IMR-90 (cell line): ENCODE measurements at regions not wholly inside any gene's neighbourhood (a gene's known extent, or its start where the extent isn't known, plus 50 kb on each side); places are given as distances from the start of the nearest gene placed in this dataset.

Experiments used
- ATAC-seq: fragments of 200-7000 bp; cut with Tn5 transposase; 2 replicates; pipeline ENCODE4 v1.9.1; 2020; ENCODE audit warnings: low read depth, mild to moderate bottlenecking, moderate library complexity
- BruUV-seq: library from RNA; stranded (reverse); fragments of 400-500 nt; replicated peaks from 2 replicates; lab custom pipeline; 2021; lab: Mats Ljungman, UMichigan
- CTCF ChIA-PET: fragments of 300-600 bp; formaldehyde crosslinking; extraction: SDS; loops from one replicate; lab custom pipeline; 2021; ENCODE audit warnings: antibody characterized with exemption; lab: Yijun Ruan, JAX
- POLR2A ChIA-PET: fragments of 300-600 bp; sonication (Branson Sonifier 250); formaldehyde crosslinking; loops from one replicate; lab custom pipeline; 2022; ENCODE audit warnings: antibody characterized with exemption; ENCODE audit not compliant: unreplicated experiment; lab: Charles Lee
- DNase-seq: peaks from one replicate; pipeline ENCODE4 v3.0.0; 2013
- H2AFZ ChIP-seq: replicated peaks from 2 replicates; pipeline ENCODE3; 2013; ENCODE audit warnings: low read length, mild to moderate bottlenecking; ENCODE audit not compliant: poor library complexity
- H2AK5ac ChIP-seq: 2 replicates; pipeline ENCODE4 v1.6.1; 2013; ENCODE audit warnings: low read depth, low read length, inconsistent platforms
- H2AK9ac ChIP-seq: replicated peaks from 2 replicates; pipeline ENCODE3; 2013; ENCODE audit warnings: mild to moderate bottlenecking, low read depth, low read length, moderate library complexity; ENCODE audit not compliant: poor library complexity
- H2BK120ac ChIP-seq: 2 replicates; pipeline ENCODE4 v1.6.1; 2013; ENCODE audit warnings: low read depth, low read length, inconsistent platforms
- H2BK15ac ChIP-seq: 3 replicates; pipeline ENCODE4 v1.6.1; 2013; ENCODE audit warnings: low read depth, low read length, inconsistent platforms
- H2BK20ac ChIP-seq: 2 replicates; pipeline ENCODE4 v1.6.1; 2013; ENCODE audit warnings: low read depth, mild to moderate bottlenecking, inconsistent platforms, low read length, moderate library complexity
- H2BK5ac ChIP-seq: 2 replicates; pipeline ENCODE4 v1.6.1; 2013; ENCODE audit warnings: mild to moderate bottlenecking, low read depth, low read length, inconsistent platforms; ENCODE audit not compliant: poor library complexity, severe bottlenecking
- H3K14ac ChIP-seq: replicated peaks from 2 replicates; pipeline ENCODE4 v1.6.1; 2013; ENCODE audit warnings: low read depth, low read length, inconsistent platforms
- H3K18ac ChIP-seq: 2 replicates; pipeline ENCODE4 v1.6.1; 2013; ENCODE audit warnings: low read depth, low read length, control low read depth
- H3K23ac ChIP-seq: 2 replicates; pipeline ENCODE4 v1.6.1; 2013; ENCODE audit warnings: low read depth, low read length, inconsistent platforms
- H3K27ac ChIP-seq: 2 replicates; pipeline ENCODE4 v1.5.1; 2013; ENCODE audit warnings: mild to moderate bottlenecking, control low read depth, low read length; ENCODE audit not compliant: insufficient read depth
- H3K27me3 ChIP-seq: 2 replicates; pipeline ENCODE4 v1.6.1; 2013; ENCODE audit warnings: low read length; ENCODE audit not compliant: control insufficient read depth, insufficient read depth
- H3K36me3 ChIP-seq: 2 replicates; pipeline ENCODE4 v1.6.1; 2013; ENCODE audit warnings: low read length, mixed read lengths; ENCODE audit not compliant: control insufficient read depth, insufficient read depth
- H3K4ac ChIP-seq: 2 replicates; pipeline ENCODE4 v1.6.1; 2013; ENCODE audit warnings: low read depth, low read length, inconsistent platforms
- H3K4me1 ChIP-seq: 2 replicates; pipeline ENCODE4 v1.6.1; 2013; ENCODE audit warnings: low read length, mixed read lengths; ENCODE audit not compliant: control insufficient read depth, insufficient read depth
- H3K4me2 ChIP-seq: 2 replicates; pipeline ENCODE4 v1.6.1; 2013; ENCODE audit warnings: low read depth, mild to moderate bottlenecking, control low read depth, low read length, moderate library complexity
- H3K4me3 ChIP-seq: 2 replicates; pipeline ENCODE4 v1.5.1; 2013; ENCODE audit warnings: low read depth, mild to moderate bottlenecking, control low read depth, low read length, moderate library complexity; ENCODE audit not compliant: insufficient read depth
- H3K56ac ChIP-seq: 2 replicates; pipeline ENCODE4 v1.6.1; 2013; ENCODE audit warnings: low read length, inconsistent platforms; ENCODE audit not compliant: insufficient read depth; ENCODE audit errors: extremely low read depth
- H3K79me1 ChIP-seq, 2 experiments: 2 replicates each; pipeline ENCODE4 v1.6.1; 2013; ENCODE audit warnings: low read length in 2 of 2, inconsistent platforms in 1 of 2, low read depth in 1 of 2
- H3K9ac ChIP-seq: 2 replicates; pipeline ENCODE4 v1.6.1; 2013; ENCODE audit warnings: low read depth, low read length, control low read depth
- H3K9me1 ChIP-seq: 2 replicates; pipeline ENCODE4 v1.6.1; 2013; ENCODE audit warnings: low read length, inconsistent platforms; ENCODE audit not compliant: insufficient read depth
- H3K9me3 ChIP-seq: 2 replicates; pipeline ENCODE4 v1.6.1; 2013; ENCODE audit warnings: low read length; ENCODE audit not compliant: control insufficient read depth, insufficient read depth
- H4K20me1 ChIP-seq: 2 replicates; pipeline ENCODE4 v1.6.1; 2013; ENCODE audit warnings: low read length, inconsistent platforms; ENCODE audit not compliant: insufficient read depth
- H4K5ac ChIP-seq: 2 replicates; pipeline ENCODE4 v1.6.1; 2013; ENCODE audit warnings: mild to moderate bottlenecking, low read depth, low read length, control low read depth
- H4K8ac ChIP-seq, 2 experiments: 2 replicates each; pipeline ENCODE4 v1.6.1; 2013; ENCODE audit warnings: low read depth in 2 of 2, low read length in 2 of 2, control low read depth in 1 of 2, inconsistent platforms in 1 of 2
- H4K91ac ChIP-seq: 2 replicates; pipeline ENCODE4 v1.6.1; 2013; ENCODE audit warnings: low read depth, low read length, inconsistent platforms; ENCODE audit not compliant: insufficient read depth
- BHLHE40 ChIP-seq: fragments of 150-350 bp; IDR thresholded peaks from 2 replicates; pipeline ENCODE4 v1.6.1; 2016; ENCODE audit warnings: mild to moderate bottlenecking, low read depth, low read length
- CEBPB ChIP-seq: IDR thresholded peaks from 2 replicates; pipeline ENCODE4 v1.6.1; 2012; ENCODE audit warnings: low read depth, low read length, improper control_type of control experiment
- CHD1 ChIP-seq: IDR thresholded peaks from 2 replicates; pipeline ENCODE4 v1.6.1; 2012; ENCODE audit warnings: low read depth, low read length, improper control_type of control experiment
- ELK1 ChIP-seq: fragments of 150-350 bp; IDR thresholded peaks from 2 replicates; pipeline ENCODE4 v1.6.1; 2016; ENCODE audit warnings: low read depth, mild to moderate bottlenecking, low read length, moderate library complexity, borderline replicate concordance
- FOS ChIP-seq: fragments of 150-350 bp; IDR thresholded peaks from 2 replicates; pipeline ENCODE4 v1.6.1; 2016; ENCODE audit warnings: low read depth, low read length
- MAFK ChIP-seq: IDR thresholded peaks from 2 replicates; pipeline ENCODE4 v1.6.1; 2012; ENCODE audit warnings: low read depth, low read length, improper control_type of control experiment
- MAZ ChIP-seq: IDR thresholded peaks from 2 replicates; pipeline ENCODE4 v1.6.1; 2012; ENCODE audit warnings: low read depth, mild to moderate bottlenecking, low read length, improper control_type of control experiment, moderate library complexity, borderline replicate concordance
- MXI1 ChIP-seq: IDR thresholded peaks from 2 replicates; pipeline ENCODE4 v1.6.1; 2012; ENCODE audit warnings: low read depth, mild to moderate bottlenecking, low read length, moderate library complexity, borderline replicate concordance
- NFE2L2 ChIP-seq: fragments of 150-350 bp; IDR thresholded peaks from 2 replicates; pipeline ENCODE4 v1.6.1; 2016; ENCODE audit warnings: low read depth, mild to moderate bottlenecking, low read length
- POLR2A ChIP-seq: IDR thresholded peaks from 2 replicates; pipeline ENCODE4 v1.6.1; 2012; ENCODE audit warnings: mild to moderate bottlenecking, low read depth, low read length
- RAD21 ChIP-seq: IDR thresholded peaks from 2 replicates; pipeline ENCODE4 v1.6.1; 2012; ENCODE audit warnings: low read length, improper control_type of control experiment
- RCOR1 ChIP-seq: IDR thresholded peaks from 2 replicates; pipeline ENCODE4 v1.6.1; 2012; ENCODE audit warnings: mild to moderate bottlenecking, low read length, improper control_type of control experiment; ENCODE audit not compliant: insufficient replicate concordance
- RFX5 ChIP-seq: IDR thresholded peaks from 2 replicates; pipeline ENCODE4 v1.8.0; 2012; ENCODE audit warnings: low read depth, mild to moderate bottlenecking, low read length, moderate library complexity
- SMC3 ChIP-seq: fragments of 150-350 bp; IDR thresholded peaks from 2 replicates; pipeline ENCODE4 v1.6.1; 2016; ENCODE audit warnings: low read depth, mild to moderate bottlenecking, antibody characterized with exemption, low read length, moderate library complexity
- WGBS, 2 experiments: methylation state at CpG; one replicate each; pipeline versions ENCODE4 v1.1.5 to v1.1.7; 2013; ENCODE audit warnings: missing lambda C conversion rate in 2 of 2; ENCODE audit not compliant: insufficient read length in 1 of 2; ENCODE audit errors: extremely low coverage in 2 of 2; 5-methylcytosine and 5-hydroxymethylcytosine counted together
- dilution Hi-C: fragments of 300-500 bp; cut with HindIII; formaldehyde crosslinking; loops from one replicate; pipeline ENCODE4 v1.14.3; 2018; ENCODE audit warnings: low sequenced_read_pairs; ENCODE audit not compliant: unreplicated experiment
- in situ Hi-C: fragments of 300-500 bp; cut with MboI; formaldehyde crosslinking; loops from 3 replicates; pipeline ENCODE4 v1.14.3; 2019; ENCODE audit warnings: low sequenced_read_pairs, inconsistent platforms, mixed read lengths
- intact Hi-C: fragments of 100-400 bp; cut with micrococcal nuclease; formaldehyde crosslinking; loops from 2 replicates; pipeline ENCODE4 v1.10.0; 2022
- TF ChIP-seq, protein P1 (sequence below): conservative IDR thresholded peaks from 2 replicates; pipeline ENCODE4 v1.5.1; 2012; ENCODE audit warnings: mild to moderate bottlenecking, low read depth, low read length, improper control_type of control experiment
- TF ChIP-seq, protein P2 (sequence below): fragments of 150-350 bp; IDR thresholded peaks from 2 replicates; pipeline ENCODE4 v1.6.1; 2017; ENCODE audit warnings: mild to moderate bottlenecking, antibody characterized with exemption, low read length, low read depth

DNA sequence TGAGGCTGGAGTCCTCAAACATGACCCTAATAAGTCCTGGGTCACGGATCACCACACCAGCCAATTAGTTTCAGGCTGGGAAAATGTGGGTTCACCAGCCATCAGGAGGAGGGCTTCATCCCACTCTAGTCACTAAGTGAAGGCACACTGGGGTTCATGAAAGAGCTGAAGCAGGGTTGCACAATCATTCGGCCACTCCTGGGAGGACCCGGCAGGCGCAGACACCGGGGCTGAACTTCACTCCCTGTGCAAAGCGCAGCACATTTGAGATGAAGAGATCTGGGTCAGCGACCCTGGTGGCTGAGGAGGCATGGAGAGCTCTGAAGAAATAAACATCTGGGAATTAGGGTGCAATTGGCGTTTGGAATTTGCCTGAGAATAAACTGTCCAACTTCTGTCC is 684.4 kb upstream of the SALL3 start:
- WGBS, 2 experiments, result 80% methylated on average over 1 of the region's 8 CpGs; no CpG with 5 or more reads in 1 of the 2 experiments
- dilution Hi-C loops, result no loop called here
- no peaks in the 10 kb centered on the region for H4K20me1 ChIP-seq
- no peaks in the 10 kb centered on the region for H3K79me1 ChIP-seq
- no peaks in the 10 kb centered on the region for H3K27me3 ChIP-seq
- H3K9ac ChIP-seq, result no peak overlapping the region
- H2BK120ac ChIP-seq, result no peak overlapping the region
- H3K27ac ChIP-seq, result no peak overlapping the region
- no peak for ATAC-seq
- H3K9me3 ChIP-seq, result peaks cover 33% of the 10 kb centered on the region
- no peaks in the 10 kb centered on the region for H3K36me3 ChIP-seq
- H2AFZ ChIP-seq, result no peak overlapping the region
- H3K4me1 ChIP-seq, result no peaks in the 10 kb centered on the region
- ChIA-PET CTCF (no interaction called here), POLR2A (no interaction called here)
- H2BK5ac ChIP-seq, result no peak overlapping the region
- H4K8ac ChIP-seq, result no peak overlapping the region
- no peak overlapping the region for H3K14ac ChIP-seq
- no peak overlapping the region for H2BK15ac ChIP-seq
- in situ Hi-C loops, result no loop called here
- no peak overlapping the region for H2AK5ac ChIP-seq
- no peak overlapping the region for H3K4me2 ChIP-seq
- H2BK20ac ChIP-seq, result no peak overlapping the region
- no peak overlapping the region for H3K18ac ChIP-seq
- H3K56ac ChIP-seq, result no peak overlapping the region
- intact Hi-C loops, result no loop called here
- H4K91ac ChIP-seq, result no peak overlapping the region
- no peak for TF ChIP-seq RAD21
- TF ChIP-seq CHD1, result no peak
- no peak for TF ChIP-seq ELK1
- no peak for TF ChIP-seq MXI1
- TF ChIP-seq MAZ, result no peak
- TF ChIP-seq SMC3, result no peak
- no peak for TF ChIP-seq CEBPB
- no peak for TF ChIP-seq BHLHE40
- TF ChIP-seq POLR2A, result no peak
- TF ChIP-seq MAFK, result no peak
- TF ChIP-seq, protein P1, sequence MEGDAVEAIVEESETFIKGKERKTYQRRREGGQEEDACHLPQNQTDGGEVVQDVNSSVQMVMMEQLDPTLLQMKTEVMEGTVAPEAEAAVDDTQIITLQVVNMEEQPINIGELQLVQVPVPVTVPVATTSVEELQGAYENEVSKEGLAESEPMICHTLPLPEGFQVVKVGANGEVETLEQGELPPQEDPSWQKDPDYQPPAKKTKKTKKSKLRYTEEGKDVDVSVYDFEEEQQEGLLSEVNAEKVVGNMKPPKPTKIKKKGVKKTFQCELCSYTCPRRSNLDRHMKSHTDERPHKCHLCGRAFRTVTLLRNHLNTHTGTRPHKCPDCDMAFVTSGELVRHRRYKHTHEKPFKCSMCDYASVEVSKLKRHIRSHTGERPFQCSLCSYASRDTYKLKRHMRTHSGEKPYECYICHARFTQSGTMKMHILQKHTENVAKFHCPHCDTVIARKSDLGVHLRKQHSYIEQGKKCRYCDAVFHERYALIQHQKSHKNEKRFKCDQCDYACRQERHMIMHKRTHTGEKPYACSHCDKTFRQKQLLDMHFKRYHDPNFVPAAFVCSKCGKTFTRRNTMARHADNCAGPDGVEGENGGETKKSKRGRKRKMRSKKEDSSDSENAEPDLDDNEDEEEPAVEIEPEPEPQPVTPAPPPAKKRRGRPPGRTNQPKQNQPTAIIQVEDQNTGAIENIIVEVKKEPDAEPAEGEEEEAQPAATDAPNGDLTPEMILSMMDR, result no peak
- TF ChIP-seq NFE2L2, result no peak
- no peak for TF ChIP-seq FOS
- TF ChIP-seq RFX5, result no peak
- no peak for TF ChIP-seq RCOR1
- TF ChIP-seq, protein P2, sequence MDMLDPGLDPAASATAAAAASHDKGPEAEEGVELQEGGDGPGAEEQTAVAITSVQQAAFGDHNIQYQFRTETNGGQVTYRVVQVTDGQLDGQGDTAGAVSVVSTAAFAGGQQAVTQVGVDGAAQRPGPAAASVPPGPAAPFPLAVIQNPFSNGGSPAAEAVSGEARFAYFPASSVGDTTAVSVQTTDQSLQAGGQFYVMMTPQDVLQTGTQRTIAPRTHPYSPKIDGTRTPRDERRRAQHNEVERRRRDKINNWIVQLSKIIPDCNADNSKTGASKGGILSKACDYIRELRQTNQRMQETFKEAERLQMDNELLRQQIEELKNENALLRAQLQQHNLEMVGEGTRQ, result no peak
- no peaks in the 10 kb centered on the region for H3K9me1 ChIP-seq
- no peak overlapping the region for H3K4me3 ChIP-seq
- H2AK9ac ChIP-seq, result no peak overlapping the region
- no peak for DNase-seq
- no peak overlapping the region for H3K23ac ChIP-seq
- H4K5ac ChIP-seq, result no peak overlapping the region
- no peak overlapping the region for H3K4ac ChIP-seq
- BruUV-seq, result no TSS peak
